GM18873 (cell line): ENCODE measurements at regions not wholly inside any gene's neighbourhood (a gene's known extent, or its start where the extent isn't known, plus 50 kb on each side); places are given as distances from the start of the nearest gene placed in this dataset.

Experiments
- ATAC-seq: cut with Tn5 transposase; IDR thresholded peaks from one replicate; pipeline ENCODE4 v1.9.1; 2021; ENCODE audit warnings: mild to moderate bottlenecking, moderate library complexity, moderate number of reproducible peaks; ENCODE audit not compliant: unreplicated experiment, low FRiP score

GRCh38 chr11:123305601-123306375 lies 110.7 kb upstream of the CLMP start:
- ATAC-seq: no peak

- ATAC-seq: no peak
Measured at GRCh38 chr11:123304828-123305466, 109.9 kb upstream of the CLMP start.

GRCh38 chr11:123303924-123304323 lies 108.9 kb upstream of the CLMP start:
- ATAC-seq: no peak

GRCh38 chr11:123302751-123303195 lies 107.7 kb upstream of the CLMP start:
- peak; percentile 58 for ATAC-seq

GRCh38 chr11:123301696-123302400 lies 106.8 kb upstream of the CLMP start:
- ATAC-seq: peak; percentile 42

- ATAC-seq: no peak
Measured at GRCh38 chr11:123301013-123301591, 106.1 kb upstream of the CLMP start.

GRCh38 chr11:123299721-123300120 lies 104.7 kb upstream of the CLMP start:
- ATAC-seq: no peak

GRCh38 chr11:123298488-123299447 lies 103.7 kb upstream of the CLMP start:
- ATAC-seq: no peak

GRCh38 chr11:123292647-123293046 lies 97.6 kb upstream of the CLMP start:
- no peak for ATAC-seq

- ATAC-seq: no peak
Measured at GRCh38 chr11:123291201-123291869, 96.3 kb upstream of the CLMP start.

- no peak for ATAC-seq
Measured at GRCh38 chr11:123286761-123287160, 91.7 kb upstream of the CLMP start.

GRCh38 chr11:123286255-123286654 lies 91.2 kb upstream of the CLMP start:
- ATAC-seq: no peak

- ATAC-seq: no peak
Measured at GRCh38 chr11:123284454-123284853, 89.4 kb upstream of the CLMP start.

- no peak for ATAC-seq
Measured at GRCh38 chr11:123282597-123282996, 87.5 kb upstream of the CLMP start.

- no peak for ATAC-seq
Measured at GRCh38 chr11:123273616-123274015, 78.6 kb upstream of the CLMP start.

- ATAC-seq: no peak
Measured at GRCh38 chr11:123272565-123272964, 77.5 kb upstream of the CLMP start.

- no peak for ATAC-seq
Measured at GRCh38 chr11:123268156-123268555, 73.1 kb upstream of the CLMP start.

GRCh38 chr11:123265951-123266350 lies 70.9 kb upstream of the CLMP start:
- no peak for ATAC-seq

- no peak for ATAC-seq
Measured at GRCh38 chr11:123264431-123264780, 69.4 kb upstream of the CLMP start.
